Loucy (cell line): ENCODE measurements at regions not wholly inside any gene's neighbourhood (a gene's known extent, or its start where the extent isn't known, plus 50 kb on each side); places are given as distances from the start of the nearest gene placed in this dataset.

Experiments used
- H2AFZ ChIP-seq: fragments of 200-600 bp; sonication (generic); 2 replicates; pipeline ENCODE4 v1.6.0; 2016; ENCODE audit warnings: antibody characterized with exemption, mild to moderate bottlenecking, low read length, moderate library complexity
- H3F3A ChIP-seq: fragments of 200-600 bp; 2 replicates; pipeline ENCODE4 v1.6.0; 2016; ENCODE audit warnings: antibody characterized with exemption, low read depth, mild to moderate bottlenecking
- H3K27me3 ChIP-seq: fragments of 200-600 bp; sonication (generic); 2 replicates; pipeline ENCODE4 v1.6.1; 2014; ENCODE audit warnings: low read length, mild to moderate bottlenecking; ENCODE audit not compliant: insufficient read depth, poor library complexity, severe bottlenecking
- H3K36me3 ChIP-seq: fragments of 200-600 bp; sonication (generic); 2 replicates; pipeline ENCODE4 v1.6.1; 2016; ENCODE audit warnings: low read length; ENCODE audit not compliant: insufficient read depth
- H3K4me1 ChIP-seq: fragments of 200-600 bp; sonication (generic); 2 replicates; pipeline ENCODE4 v1.5.1; 2014; ENCODE audit warnings: low read length, mild to moderate bottlenecking; ENCODE audit not compliant: insufficient read depth, poor library complexity, severe bottlenecking
- H3K4me2 ChIP-seq: fragments of 200-600 bp; sonication (generic); 2 replicates; pipeline ENCODE4 v1.6.0; 2014; ENCODE audit warnings: antibody characterized with exemption, low read length, low read depth, mild to moderate bottlenecking; ENCODE audit not compliant: poor library complexity, severe bottlenecking
- H3K4me3 ChIP-seq: fragments of 200-600 bp; sonication (generic); 2 replicates; pipeline ENCODE4 v1.5.1; 2014; ENCODE audit warnings: low read length, mild to moderate bottlenecking, mixed read lengths; ENCODE audit not compliant: poor library complexity, severe bottlenecking
- H3K79me2 ChIP-seq: fragments of 200-600 bp; sonication (generic); 2 replicates; pipeline ENCODE4 v1.6.1; 2014; ENCODE audit warnings: low read length; ENCODE audit not compliant: insufficient read depth
- H3K9ac ChIP-seq: fragments of 200-600 bp; sonication (generic); 2 replicates; pipeline ENCODE4 v1.6.0; 2014; ENCODE audit warnings: mild to moderate bottlenecking, low read depth, low read length, moderate library complexity; ENCODE audit not compliant: poor library complexity, severe bottlenecking
- H3K9me2 ChIP-seq: fragments of 200-600 bp; sonication (generic); replicated peaks from 2 replicates; pipeline ENCODE4 v1.6.1; 2016; ENCODE audit warnings: low read depth, low read length, mixed read lengths
- H3K9me3 ChIP-seq: fragments of 200-600 bp; sonication (generic); 2 replicates; pipeline ENCODE4 v1.6.1; 2014; ENCODE audit warnings: mild to moderate bottlenecking, antibody characterized with exemption, low read length, low read depth; ENCODE audit not compliant: insufficient read depth
- H4K20me1 ChIP-seq: fragments of 200-600 bp; sonication (generic); 2 replicates; pipeline ENCODE4 v1.6.0; 2014; ENCODE audit warnings: antibody characterized with exemption, low read length, mild to moderate bottlenecking; ENCODE audit not compliant: insufficient read depth, poor library complexity, severe bottlenecking
- CTCF ChIP-seq: fragments of 200-600 bp; sonication (generic); conservative IDR thresholded peaks from 2 replicates; pipeline ENCODE4 v1.5.1; 2014; ENCODE audit warnings: mild to moderate bottlenecking, antibody characterized with exemption, low read length
- EZH2phosphoT487 ChIP-seq: fragments of 200-600 bp; IDR thresholded peaks from 2 replicates; pipeline ENCODE4 v1.6.1; 2018; ENCODE audit warnings: antibody characterized with exemption, mild to moderate bottlenecking, moderate library complexity, borderline replicate concordance

- Histone ChIP-seq H4K20me1 (no peaks in the 10 kb centered on the region), H3K79me2 (no peaks in the 10 kb centered on the region), H3K9ac (no peak overlapping the region), H3K9me3 (no peaks in the 10 kb centered on the region), H3K4me1 (no peaks in the 10 kb centered on the region), H2AFZ (no peak overlapping the region), H3K36me3 (no peaks in the 10 kb centered on the region), H3K27me3 (no peaks in the 10 kb centered on the region), H3K4me2 (no peak overlapping the region), H3F3A (no peaks in the 10 kb centered on the region), H3K9me2 (no peaks in the 10 kb centered on the region), H3K4me3 (no peak overlapping the region)
- TF ChIP-seq EZH2phosphoT487 = no peak
- no peak for TF ChIP-seq CTCF
Measured at GRCh38 chr11:30753994-30754393, 167.8 kb upstream of the MPPED2 start.

- no peak overlapping the region for H3K9ac ChIP-seq
- no peak overlapping the region for H3K4me3 ChIP-seq
- no peaks in the 10 kb centered on the region for H3K9me2 ChIP-seq
- TF ChIP-seq CTCF = no peak
- no peak for TF ChIP-seq EZH2phosphoT487
- no peaks in the 10 kb centered on the region for H3K4me1 ChIP-seq
- H3K79me2 ChIP-seq = no peaks in the 10 kb centered on the region
- no peaks in the 10 kb centered on the region for H3F3A ChIP-seq
- no peaks in the 10 kb centered on the region for H3K27me3 ChIP-seq
- no peak overlapping the region for H3K4me2 ChIP-seq
- H4K20me1 ChIP-seq = no peaks in the 10 kb centered on the region
- H3K9me3 ChIP-seq = no peaks in the 10 kb centered on the region
- H3K36me3 ChIP-seq = no peaks in the 10 kb centered on the region
- no peak overlapping the region for H2AFZ ChIP-seq
Measured at GRCh38 chr11:30753504-30753903, 167.4 kb upstream of the MPPED2 start.

DNA sequence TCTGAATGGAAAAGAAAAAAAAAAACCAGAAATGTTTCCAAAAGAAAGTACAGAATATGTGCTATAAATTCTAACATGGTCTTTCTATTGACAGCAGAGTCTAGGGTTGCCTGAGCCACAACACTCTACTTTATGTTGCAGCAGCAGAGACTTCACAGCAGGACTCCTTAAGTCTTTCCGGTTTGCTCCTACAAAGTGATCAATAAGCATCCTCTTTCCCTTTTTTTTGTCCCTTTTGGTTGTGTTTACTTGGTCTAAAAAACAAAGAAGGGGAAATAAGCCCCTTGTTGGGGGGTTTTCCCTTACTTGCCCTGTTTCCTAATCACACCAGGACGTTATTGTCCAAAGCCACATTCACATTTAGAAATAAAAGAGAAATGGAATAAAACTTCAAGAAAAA is 163.1 kb upstream of the MPPED2 start:
- Histone ChIP-seq H3F3A (no peaks in the 10 kb centered on the region), H3K4me3 (no peak overlapping the region), H3K79me2 (no peaks in the 10 kb centered on the region), H3K4me2 (no peak overlapping the region), H2AFZ (no peak overlapping the region), H3K9ac (no peak overlapping the region), H4K20me1 (no peaks in the 10 kb centered on the region), H3K36me3 (no peaks in the 10 kb centered on the region), H3K9me2 (no peaks in the 10 kb centered on the region), H3K9me3 (no peaks in the 10 kb centered on the region), H3K27me3 (no peaks in the 10 kb centered on the region), H3K4me1 (no peaks in the 10 kb centered on the region)
- no peak for TF ChIP-seq CTCF
- no peak for TF ChIP-seq EZH2phosphoT487
